Neural cell (in vitro differentiated cells): ENCODE measurements at regions not wholly inside any gene's neighbourhood (a gene's known extent, or its start where the extent isn't known, plus 50 kb on each side); places are given as distances from the start of the nearest gene placed in this dataset.

Experiments used
- H2AFZ ChIP-seq: fragments of 200-600, 300-800 bp; sonication (generic), shearing (Covaris generic); 2 replicates; pipeline ENCODE4 v1.6.0; 2014; ENCODE audit warnings: low read depth, mild to moderate bottlenecking, antibody characterized with exemption, low read length, moderate library complexity
- H3F3A ChIP-seq: fragments of 200-600 bp; shearing (Covaris generic); 2 replicates; pipeline ENCODE4 v1.6.1; 2016; ENCODE audit warnings: mild to moderate bottlenecking, moderate library complexity, mixed read lengths, antibody characterized with exemption, low read length; ENCODE audit not compliant: insufficient read depth, poor library complexity, severe bottlenecking
- H3K27ac ChIP-seq: fragments of 200-600, 300-800 bp; sonication (generic), shearing (Covaris generic); 2 replicates; pipeline ENCODE4 v1.5.1; 2014; ENCODE audit warnings: mild to moderate bottlenecking, low read length, moderate library complexity
- H3K27me3 ChIP-seq: fragments of 300-800, 200-600 bp; sonication (generic), shearing (Covaris generic); 2 replicates; pipeline ENCODE4 v1.6.0; 2014; ENCODE audit warnings: mild to moderate bottlenecking, low read depth, low read length, moderate library complexity; ENCODE audit not compliant: insufficient read depth
- H3K36me3 ChIP-seq: fragments of 300-800, 200-600 bp; sonication (generic), shearing (Covaris generic); 2 replicates; pipeline ENCODE4 v1.5.1; 2014; ENCODE audit warnings: mild to moderate bottlenecking, antibody characterized with exemption, low read length, moderate library complexity; ENCODE audit not compliant: insufficient read depth
- H3K4me2 ChIP-seq: fragments of 300-800, 200-600 bp; sonication (generic), shearing (Covaris generic); 2 replicates; pipeline ENCODE4 v1.6.0; 2014; ENCODE audit warnings: mild to moderate bottlenecking, low read length
- H3K4me3 ChIP-seq: fragments of 300-800, 200-600 bp; sonication (generic), shearing (Covaris generic); 2 replicates; pipeline ENCODE4 v1.5.1; 2014; ENCODE audit warnings: mild to moderate bottlenecking, low read length, moderate library complexity
- H3K79me2 ChIP-seq: fragments of 200-600 bp; shearing (Covaris generic); replicated peaks from 2 replicates; pipeline ENCODE4 v1.6.0; 2014; ENCODE audit warnings: mild to moderate bottlenecking, low read length, moderate library complexity; ENCODE audit not compliant: insufficient read depth
- H3K9ac ChIP-seq: fragments of 300-800, 200-600 bp; sonication (generic), shearing (Covaris generic); 2 replicates; pipeline ENCODE4 v1.6.1; 2016; ENCODE audit warnings: mild to moderate bottlenecking, low read length, mixed read lengths
- H3K9me2 ChIP-seq: fragments of 200-600 bp; shearing (Covaris generic); 2 replicates; pipeline ENCODE4 v1.6.1; 2016; ENCODE audit warnings: mild to moderate bottlenecking, low read length, mixed read lengths; ENCODE audit not compliant: insufficient read depth
- H3K9me3 ChIP-seq: fragments of 200-600, 300-800 bp; sonication (generic), shearing (Covaris generic); 2 replicates; pipeline ENCODE4 v1.6.1; 2016; ENCODE audit warnings: mild to moderate bottlenecking, mixed run types, low read length, moderate library complexity, mixed read lengths
- H4K20me1 ChIP-seq: fragments of 200-600 bp; shearing (Covaris generic); 2 replicates; pipeline ENCODE4 v1.6.1; 2016; ENCODE audit warnings: mild to moderate bottlenecking, mixed run types; ENCODE audit not compliant: insufficient read depth
- CTCF ChIP-seq: fragments of 450-650 bp; IDR thresholded peaks from 2 replicates; pipeline ENCODE4 v1.5.1; 2014; ENCODE audit warnings: antibody characterized with exemption, mild to moderate bottlenecking, moderate library complexity; ENCODE audit not compliant: poor library complexity, severe bottlenecking
- EP300 ChIP-seq: fragments of 450-650 bp; conservative IDR thresholded peaks from 2 replicates; pipeline ENCODE4 v1.6.1; 2014; ENCODE audit warnings: antibody characterized with exemption, mild to moderate bottlenecking, moderate library complexity; ENCODE audit not compliant: poor library complexity, severe bottlenecking
- EZH2 ChIP-seq: fragments of 200-600, 300-800 bp; shearing (Covaris generic), sonication (generic); IDR thresholded peaks from 2 replicates; pipeline ENCODE4 v1.6.1; 2014; ENCODE audit warnings: antibody characterized with exemption, low read length, borderline replicate concordance, mild to moderate bottlenecking; ENCODE audit not compliant: insufficient read depth, poor library complexity, severe bottlenecking
- MXI1 ChIP-seq: fragments of 450-650 bp; conservative IDR thresholded peaks from 2 replicates; pipeline ENCODE4 v1.6.1; 2014; ENCODE audit warnings: antibody characterized with exemption, mild to moderate bottlenecking; ENCODE audit not compliant: poor library complexity, severe bottlenecking
- POLR2AphosphoS5 ChIP-seq: IDR thresholded peaks from 2 replicates; pipeline ENCODE4 v1.6.1; 2012
- RAD21 ChIP-seq: fragments of 450-650 bp; conservative IDR thresholded peaks from 2 replicates; pipeline ENCODE4 v1.6.1; 2014; ENCODE audit warnings: antibody characterized with exemption, mild to moderate bottlenecking, moderate library complexity
- SMC3 ChIP-seq: fragments of 450-650 bp; conservative IDR thresholded peaks from 2 replicates; pipeline ENCODE4 v1.6.1; 2014; ENCODE audit warnings: antibody characterized with exemption, mild to moderate bottlenecking, moderate library complexity; ENCODE audit not compliant: poor library complexity
- TAF1 ChIP-seq: IDR thresholded peaks from 2 replicates; pipeline ENCODE4 v1.6.1; 2012; ENCODE audit warnings: low read depth
- TF ChIP-seq, protein P1 (sequence below): IDR thresholded peaks from 2 replicates; pipeline ENCODE4 v1.6.1; 2012; ENCODE audit warnings: borderline replicate concordance

GRCh38 chr22:27614650-27615007, 186.9 kb downstream of the MN1 start:
- no peaks in the 10 kb centered on the region for H3K9me2 ChIP-seq
- TF ChIP-seq RAD21 (no peak), CTCF (no peak), TAF1 (no peak), SMC3 (no peak), EZH2 (no peak), MXI1 (no peak), EP300 (no peak), POLR2AphosphoS5 (no peak)
- TF ChIP-seq, protein P1, sequence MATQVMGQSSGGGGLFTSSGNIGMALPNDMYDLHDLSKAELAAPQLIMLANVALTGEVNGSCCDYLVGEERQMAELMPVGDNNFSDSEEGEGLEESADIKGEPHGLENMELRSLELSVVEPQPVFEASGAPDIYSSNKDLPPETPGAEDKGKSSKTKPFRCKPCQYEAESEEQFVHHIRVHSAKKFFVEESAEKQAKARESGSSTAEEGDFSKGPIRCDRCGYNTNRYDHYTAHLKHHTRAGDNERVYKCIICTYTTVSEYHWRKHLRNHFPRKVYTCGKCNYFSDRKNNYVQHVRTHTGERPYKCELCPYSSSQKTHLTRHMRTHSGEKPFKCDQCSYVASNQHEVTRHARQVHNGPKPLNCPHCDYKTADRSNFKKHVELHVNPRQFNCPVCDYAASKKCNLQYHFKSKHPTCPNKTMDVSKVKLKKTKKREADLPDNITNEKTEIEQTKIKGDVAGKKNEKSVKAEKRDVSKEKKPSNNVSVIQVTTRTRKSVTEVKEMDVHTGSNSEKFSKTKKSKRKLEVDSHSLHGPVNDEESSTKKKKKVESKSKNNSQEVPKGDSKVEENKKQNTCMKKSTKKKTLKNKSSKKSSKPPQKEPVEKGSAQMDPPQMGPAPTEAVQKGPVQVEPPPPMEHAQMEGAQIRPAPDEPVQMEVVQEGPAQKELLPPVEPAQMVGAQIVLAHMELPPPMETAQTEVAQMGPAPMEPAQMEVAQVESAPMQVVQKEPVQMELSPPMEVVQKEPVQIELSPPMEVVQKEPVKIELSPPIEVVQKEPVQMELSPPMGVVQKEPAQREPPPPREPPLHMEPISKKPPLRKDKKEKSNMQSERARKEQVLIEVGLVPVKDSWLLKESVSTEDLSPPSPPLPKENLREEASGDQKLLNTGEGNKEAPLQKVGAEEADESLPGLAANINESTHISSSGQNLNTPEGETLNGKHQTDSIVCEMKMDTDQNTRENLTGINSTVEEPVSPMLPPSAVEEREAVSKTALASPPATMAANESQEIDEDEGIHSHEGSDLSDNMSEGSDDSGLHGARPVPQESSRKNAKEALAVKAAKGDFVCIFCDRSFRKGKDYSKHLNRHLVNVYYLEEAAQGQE = no peak
- H2AFZ ChIP-seq = no peak overlapping the region
- H3K4me3 ChIP-seq = no peak overlapping the region
- H3K27me3 ChIP-seq = no peaks in the 10 kb centered on the region
- H3K36me3 ChIP-seq = no peaks in the 10 kb centered on the region
- H3K9me3 ChIP-seq = no peaks in the 10 kb centered on the region
- no peak overlapping the region for H3K4me2 ChIP-seq
- no peaks in the 10 kb centered on the region for H3K79me2 ChIP-seq
- no peaks in the 10 kb centered on the region for H4K20me1 ChIP-seq
- H3K9ac ChIP-seq = no peak overlapping the region
- no peaks in the 10 kb centered on the region for H3F3A ChIP-seq
- H3K27ac ChIP-seq = no peak overlapping the region

DNA sequence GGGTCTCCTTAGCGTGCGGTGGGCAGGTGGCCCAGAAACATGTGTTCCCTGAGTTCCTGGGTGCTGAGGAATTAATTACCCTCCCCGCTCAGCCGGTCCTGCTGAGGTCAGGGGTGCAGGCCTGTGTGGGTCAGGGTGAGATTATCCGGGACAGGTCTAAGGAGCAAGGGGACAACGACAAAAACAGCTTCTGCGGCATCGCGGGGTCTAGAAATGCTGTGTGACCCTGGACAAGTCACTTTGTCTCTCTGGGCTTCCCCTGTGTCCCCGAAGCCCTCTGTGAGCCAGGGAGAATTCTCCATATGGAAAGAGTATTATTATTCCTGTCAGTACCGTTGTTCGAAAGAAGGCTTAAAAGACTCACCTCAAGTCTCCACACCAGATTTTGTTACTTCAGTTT, 186.1 kb downstream of the MN1 start:
- no peaks in the 10 kb centered on the region for H3K9me2 ChIP-seq
- TF ChIP-seq EP300 = no peak
- no peak for TF ChIP-seq CTCF
- TF ChIP-seq POLR2AphosphoS5 = no peak
- no peak for TF ChIP-seq TAF1
- TF ChIP-seq SMC3 = no peak
- TF ChIP-seq, protein P1 = no peak
- TF ChIP-seq RAD21 = no peak
- TF ChIP-seq EZH2 = no peak
- no peak for TF ChIP-seq MXI1
- no peak overlapping the region for H3K9ac ChIP-seq
- no peaks in the 10 kb centered on the region for H3K36me3 ChIP-seq
- no peak overlapping the region for H3K27ac ChIP-seq
- H2AFZ ChIP-seq = no peak overlapping the region
- no peak overlapping the region for H3K4me2 ChIP-seq
- H4K20me1 ChIP-seq = no peaks in the 10 kb centered on the region
- H3K9me3 ChIP-seq = no peaks in the 10 kb centered on the region
- no peaks in the 10 kb centered on the region for H3K27me3 ChIP-seq
- H3F3A ChIP-seq = no peaks in the 10 kb centered on the region
- H3K79me2 ChIP-seq = no peaks in the 10 kb centered on the region
- no peak overlapping the region for H3K4me3 ChIP-seq
